NCI-H69 (cell line): ENCODE measurements at regions not wholly inside any gene's neighbourhood (a gene's known extent, or its start where the extent isn't known, plus 50 kb on each side); places are given as distances from the start of the nearest gene placed in this dataset.

ENCODE experiments used
- DNase-seq: peaks from one replicate; lab custom pipeline; 2025; lab: John Stamatoyannopoulos, UW

DNA sequence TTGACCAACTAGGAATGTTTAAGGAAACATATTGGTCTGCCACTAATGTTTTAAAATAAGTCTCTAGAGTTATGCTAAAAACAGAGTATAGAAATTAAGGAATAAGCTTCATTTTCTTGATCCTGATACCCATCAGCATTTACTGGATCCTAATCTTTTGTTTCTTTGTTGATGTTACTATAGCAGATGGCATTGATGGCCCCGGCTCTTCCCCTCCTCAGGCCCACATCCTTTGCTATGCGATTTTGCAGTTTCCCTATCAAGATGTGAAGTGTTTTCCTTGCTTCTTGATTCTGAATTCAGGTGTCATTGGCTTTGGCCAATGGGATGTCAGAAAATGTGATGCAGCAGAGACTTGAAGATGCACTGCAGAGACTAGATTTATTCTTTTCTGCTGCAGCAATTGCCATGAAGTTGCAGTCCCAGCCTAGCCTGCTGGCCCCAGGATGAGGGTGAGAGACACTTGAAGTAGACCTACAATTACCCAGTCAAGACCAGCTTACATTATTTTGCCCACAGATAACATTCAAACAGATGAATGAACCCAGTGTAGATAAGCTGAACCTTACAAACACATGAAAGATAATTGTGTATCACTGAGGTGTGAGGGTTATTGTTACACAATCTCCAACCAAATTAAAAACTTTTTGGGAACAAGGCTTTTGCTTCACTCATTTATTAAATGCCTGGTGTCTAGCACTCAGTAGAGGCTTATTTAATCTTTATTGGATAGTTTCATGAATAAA, 115.2 kb upstream of the ITGA4 start:
- DNase-seq = no peak

DNA sequence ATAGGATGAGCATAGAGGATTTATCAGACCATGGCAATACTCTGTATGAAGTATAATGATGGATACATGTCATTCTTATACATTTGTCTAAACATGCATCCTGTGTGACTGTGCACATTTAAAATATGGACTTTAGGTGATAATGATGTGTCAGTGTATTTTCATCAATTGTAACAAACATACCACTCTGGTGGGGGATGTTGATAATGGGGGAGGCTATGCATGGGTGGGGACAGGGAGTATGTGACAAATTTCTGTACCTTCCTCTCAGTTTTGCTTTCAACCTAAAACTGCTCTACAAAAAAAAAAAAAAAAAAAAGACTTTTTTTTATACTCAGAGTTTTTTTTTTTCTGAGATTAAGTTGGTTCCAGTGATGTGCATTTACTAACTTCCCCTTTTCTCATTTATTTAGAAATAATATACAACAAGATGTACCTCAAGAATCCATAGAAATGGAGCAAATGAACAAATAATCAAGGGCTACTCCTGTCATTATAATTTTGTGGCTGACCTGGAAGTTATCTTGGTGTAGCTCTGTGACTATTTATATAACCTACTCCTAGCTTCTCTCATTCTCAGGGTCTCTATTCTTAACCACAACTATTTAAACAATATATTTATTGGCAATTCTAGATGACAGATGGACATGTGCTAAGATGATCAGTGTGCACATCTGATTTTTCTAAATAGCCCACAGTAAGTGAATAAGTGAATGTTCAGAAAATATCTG, 108.9 kb upstream of the ITGA4 start:
- no peak for DNase-seq

DNA sequence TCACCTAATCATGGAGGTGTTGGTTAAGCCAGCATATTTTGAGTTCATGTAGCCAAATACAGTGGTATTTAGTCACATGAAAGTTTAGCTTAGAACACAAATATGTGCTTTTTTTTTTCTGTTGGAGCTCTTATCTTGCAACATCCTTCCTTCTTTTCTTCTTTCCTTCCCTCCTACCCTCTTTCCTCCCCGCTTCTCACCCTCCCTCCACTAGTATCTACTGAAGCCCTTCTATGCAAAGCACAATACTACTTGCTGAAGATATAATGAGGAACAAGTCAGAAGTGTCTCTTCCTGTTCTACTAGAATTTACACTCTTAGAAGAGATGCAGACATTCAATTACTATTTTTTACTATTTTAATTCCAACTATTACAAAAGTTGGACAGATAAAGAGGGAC, 105.0 kb upstream of the ITGA4 start:
- no peak for DNase-seq

DNA sequence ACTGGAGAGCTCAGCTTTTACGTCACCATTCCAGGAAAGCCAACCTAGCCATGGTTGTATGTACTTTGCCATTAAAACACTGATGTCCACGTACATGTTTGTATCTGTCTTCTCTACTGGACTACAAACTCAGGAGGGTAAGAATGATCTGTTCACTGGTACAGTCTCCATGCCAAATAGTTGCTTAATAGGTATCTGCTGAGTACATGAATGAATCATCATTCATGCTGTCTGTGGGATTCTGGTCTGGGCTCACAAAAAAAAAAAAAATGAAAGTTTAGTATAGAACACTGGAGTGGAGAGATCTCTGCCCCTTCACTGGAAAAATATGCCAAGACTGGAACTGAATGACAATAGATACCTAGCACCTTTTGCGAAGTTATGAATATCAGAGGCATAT, 102.6 kb upstream of the ITGA4 start:
- no peak for DNase-seq

DNA sequence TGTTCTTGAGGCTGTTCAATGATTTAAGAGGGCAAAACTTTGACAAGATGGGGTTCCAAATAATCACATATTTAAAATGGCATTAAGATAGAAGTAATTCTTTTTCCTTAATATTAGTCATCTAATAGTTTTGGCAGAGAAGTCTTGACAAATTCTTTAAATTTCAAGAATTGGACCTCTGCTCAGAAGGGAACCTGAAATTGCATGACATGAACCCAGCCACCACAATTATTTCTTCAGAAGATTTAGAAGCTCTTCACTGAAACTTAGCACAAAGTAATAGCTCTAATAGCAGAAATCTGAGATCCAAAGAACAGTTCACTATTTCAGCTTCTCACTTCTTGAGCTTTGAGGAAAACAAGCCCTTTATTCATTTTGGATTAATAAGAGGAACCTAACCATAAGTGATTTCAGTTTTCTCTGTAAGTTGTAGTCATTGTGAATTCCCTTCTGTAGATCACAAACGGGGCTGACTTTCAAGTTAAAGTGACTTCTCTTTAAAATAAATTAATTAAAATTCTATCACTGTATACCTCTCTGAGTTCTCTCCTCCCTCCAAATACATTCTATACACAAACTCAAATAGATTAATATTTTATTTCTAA, 100.6 kb upstream of the ITGA4 start:
- DNase-seq = no peak

DNA sequence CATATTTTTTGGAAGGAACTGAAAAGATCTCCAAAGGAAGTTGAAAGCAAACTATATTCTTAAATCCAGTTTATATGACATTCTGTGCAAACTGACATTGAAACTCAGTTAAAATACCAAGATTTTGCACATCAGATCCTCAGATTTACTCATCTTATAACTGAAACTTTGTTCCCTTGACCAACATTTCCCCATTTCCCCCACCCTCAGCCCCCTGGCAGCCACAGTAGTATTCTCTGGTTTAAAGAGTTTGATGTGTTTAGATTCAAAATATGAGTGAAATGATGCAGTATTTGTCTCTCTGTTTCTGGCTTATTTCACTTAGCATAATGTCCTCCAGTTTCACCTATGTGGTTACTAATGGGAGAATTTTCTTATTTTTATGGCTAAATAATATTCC, 99.2 kb upstream of the ITGA4 start:
- no peak for DNase-seq

DNA sequence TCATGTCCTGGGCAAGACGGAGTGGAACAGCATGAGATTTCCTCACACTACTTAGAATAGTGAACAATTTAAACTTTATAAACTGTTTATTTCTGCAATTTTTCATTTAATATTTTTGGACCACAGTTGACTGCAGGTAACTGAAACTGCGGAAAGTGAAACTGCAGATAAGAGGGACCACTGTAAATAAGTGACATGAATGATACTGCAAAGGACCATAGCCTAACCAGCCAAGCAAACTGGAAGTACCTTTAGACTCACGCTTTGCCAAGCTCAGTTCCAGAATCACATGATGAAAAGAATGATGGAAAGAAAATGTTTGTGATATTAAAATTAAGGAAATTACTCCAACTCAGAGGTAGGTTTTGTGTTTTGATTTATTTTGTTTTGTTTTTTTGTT, 94.6 kb upstream of the ITGA4 start:
- no peak for DNase-seq

DNA sequence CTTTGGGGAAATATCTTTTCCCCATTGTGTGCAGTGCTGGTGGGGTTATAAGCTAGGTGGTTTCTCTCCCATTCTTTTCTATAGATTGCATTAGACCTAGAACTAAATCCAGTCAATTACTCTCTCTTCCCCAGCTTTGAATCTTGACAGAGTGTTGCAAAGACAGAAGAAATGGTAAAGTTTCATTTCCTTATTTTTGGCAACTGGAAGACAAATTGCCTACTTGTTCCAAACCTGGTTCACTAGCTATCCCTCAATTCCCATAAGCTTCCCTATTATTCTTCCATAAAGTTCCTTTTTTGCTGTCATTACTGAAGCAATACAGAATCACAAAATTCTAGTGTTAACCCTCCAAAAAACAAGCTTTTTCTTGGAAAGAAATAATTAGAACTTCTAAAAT, 94.0 kb upstream of the ITGA4 start:
- DNase-seq = no peak

DNA sequence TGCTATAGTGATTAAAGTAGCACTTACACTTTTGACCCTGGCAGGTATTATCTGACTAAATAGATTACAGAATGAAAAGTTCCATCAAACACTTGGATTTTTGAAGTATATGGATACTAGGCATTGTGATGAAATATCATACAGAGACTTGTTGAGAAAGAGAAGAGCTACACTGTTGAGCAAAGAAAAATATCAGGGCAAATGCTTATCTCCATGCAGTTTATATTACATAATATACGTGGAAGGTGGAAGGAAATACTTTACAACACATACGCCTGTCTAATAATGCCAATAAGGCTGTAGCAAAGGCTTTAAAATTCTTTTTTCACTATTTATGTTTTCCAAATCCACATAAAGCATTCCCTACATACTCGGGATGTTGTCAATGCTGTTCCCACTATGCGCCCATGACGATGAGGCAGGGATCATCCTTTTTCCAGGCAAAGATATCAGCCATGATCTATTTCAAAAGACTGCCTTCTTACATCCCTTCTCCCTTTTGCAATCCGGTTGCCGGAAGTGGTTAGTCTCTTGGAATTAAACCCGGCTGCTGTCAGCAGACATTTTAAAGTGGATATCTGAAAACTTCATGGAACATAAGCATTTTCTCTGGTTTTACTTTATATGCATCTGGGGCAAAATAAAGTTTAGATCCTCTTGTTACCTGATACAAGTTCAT, 92.6 kb upstream of the ITGA4 start:
- DNase-seq = no peak

DNA sequence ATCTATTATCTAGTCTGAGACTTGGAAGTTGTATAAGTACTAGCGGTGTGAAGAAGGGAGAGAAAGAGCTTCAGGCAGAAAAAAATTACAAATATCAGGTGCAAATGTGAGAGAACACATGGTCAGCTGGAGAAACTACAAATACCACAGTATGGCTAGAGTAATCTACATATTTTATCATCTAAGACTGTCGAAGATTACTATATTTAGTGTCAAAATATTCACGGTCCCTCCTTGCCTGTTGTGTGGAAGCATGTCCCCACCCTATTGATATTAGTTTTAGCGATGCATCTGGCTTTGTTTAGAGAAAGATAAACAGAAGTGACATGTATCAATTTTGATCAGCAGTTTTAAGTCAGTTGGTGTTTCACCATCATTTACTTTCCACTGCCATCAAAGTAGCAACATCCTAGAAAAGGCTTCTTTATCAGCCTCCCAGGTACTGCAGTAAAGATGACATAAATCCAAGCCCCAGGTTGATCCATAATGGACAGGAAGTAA, 90.5 kb upstream of the ITGA4 start:
- DNase-seq = peak; percentile 7

DNA sequence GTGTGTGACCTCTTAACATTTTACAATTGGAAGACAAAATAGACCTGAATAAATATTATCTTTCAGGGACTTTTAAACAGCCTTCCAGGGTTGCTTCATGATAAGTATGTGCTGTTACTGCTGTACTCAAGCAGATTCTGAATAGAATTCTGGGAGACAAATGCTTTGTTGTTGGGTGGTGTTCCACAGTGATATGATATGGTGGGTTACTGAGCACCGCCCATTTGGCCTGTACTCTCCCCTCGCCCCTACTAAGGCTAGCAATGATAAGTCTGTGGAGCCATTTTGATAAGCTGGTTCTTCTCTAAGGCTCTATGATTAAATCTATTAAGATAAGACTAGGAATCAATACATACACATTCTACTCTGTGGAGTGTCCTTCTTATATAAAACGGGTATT, 89.8 kb upstream of the ITGA4 start:
- no peak for DNase-seq

DNA sequence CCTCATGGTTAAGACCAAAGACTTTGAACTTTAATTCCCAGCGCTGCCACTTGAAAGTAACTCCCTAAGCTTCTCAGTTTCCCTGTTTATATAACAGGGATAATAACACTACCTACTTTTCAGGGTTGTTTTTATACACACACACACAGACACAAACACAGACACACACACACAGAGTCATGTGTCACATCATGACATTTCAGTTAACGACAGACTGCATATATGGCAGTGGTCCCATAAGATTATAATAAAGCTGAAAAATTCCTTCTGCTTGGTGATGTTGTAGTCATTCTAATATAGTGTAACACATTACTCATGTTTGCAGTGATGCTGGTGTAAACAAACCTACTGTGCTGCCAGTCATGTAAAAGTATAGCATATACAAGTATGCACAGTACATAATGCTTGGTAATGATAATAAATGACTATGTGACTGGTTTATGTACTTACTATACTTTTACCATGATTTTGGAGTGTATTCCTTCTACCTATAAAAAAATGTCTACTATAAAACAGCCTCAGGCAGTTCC, 89.2 kb upstream of the ITGA4 start:
- no peak for DNase-seq

DNA sequence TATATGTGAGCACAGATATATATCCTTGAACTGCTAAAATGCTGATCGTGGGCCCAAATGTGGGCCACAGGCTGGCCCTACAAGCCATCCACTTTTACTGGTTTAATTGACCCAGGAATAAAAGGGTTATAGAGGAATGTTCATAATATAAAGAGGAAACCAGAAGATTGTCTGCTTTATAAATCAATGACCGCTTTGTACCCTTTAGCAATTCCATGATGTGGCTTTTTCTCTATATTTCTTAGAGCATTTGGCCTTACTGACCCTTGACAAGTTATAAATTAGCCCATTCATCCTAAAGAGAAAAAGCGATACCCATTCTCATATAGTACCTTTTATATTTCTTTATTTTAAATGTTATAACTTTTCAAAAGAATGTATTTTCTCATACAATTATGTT, 87.1 kb upstream of the ITGA4 start:
- DNase-seq = no peak

DNA sequence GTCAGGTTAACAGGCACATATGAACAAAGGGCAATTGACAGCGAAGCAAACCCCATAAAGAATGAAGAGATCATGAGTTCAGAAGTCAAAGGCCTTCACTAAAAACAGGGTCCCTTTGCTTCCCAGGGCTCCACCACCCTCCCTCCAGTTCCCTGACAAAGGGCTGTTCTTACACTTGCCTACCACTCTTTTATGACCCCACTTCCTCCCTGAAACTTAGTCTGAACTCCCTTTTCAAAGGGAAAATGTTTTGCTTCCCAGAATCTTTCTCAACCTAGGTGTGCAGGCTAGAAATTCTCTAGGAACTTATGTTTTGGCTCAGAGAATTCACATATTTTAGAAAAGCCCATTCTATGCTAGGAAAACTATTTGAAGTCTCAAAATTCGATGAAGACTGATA, 86.0 kb upstream of the ITGA4 start:
- DNase-seq = no peak

DNA sequence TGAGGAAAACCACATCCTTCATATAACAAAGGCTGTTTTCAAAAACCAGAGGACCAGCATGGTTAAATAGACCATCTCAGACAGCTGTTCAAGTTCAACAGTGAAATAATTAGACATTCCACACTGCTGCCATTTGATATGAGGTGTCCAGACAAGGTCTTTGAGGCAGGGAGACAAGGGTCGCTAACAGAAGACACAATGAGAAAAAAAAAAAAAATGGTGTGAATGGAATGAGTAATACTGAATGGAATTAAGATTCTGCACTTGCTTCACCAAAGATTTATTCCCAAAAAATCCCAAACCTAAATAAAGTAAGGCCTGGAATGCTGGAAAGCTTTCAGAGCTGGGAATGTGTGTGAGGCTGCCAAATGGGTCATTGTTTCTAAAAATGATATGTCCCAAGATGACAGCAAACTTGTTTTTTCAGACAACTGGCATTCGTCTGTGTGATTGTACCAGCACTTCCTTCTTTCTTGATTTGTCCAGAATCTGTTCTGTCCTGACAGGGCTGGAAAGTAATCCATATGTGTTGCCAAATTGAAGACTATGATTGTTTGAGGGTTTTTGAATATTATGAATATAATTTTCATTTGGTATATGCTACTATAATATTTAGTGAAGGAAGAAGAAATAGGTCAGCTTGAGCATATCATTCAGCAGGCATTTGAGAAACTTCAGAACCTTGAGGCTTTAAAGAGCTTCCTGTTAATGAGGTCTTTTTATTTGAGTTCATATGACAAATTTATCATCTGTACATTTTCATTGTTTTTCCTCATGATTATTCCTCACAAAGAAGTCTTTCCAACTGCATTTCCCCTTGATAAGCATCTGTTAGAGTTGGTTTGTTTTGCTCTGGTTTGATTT, 85.2 kb upstream of the ITGA4 start:
- peak; percentile 62 for DNase-seq

DNA sequence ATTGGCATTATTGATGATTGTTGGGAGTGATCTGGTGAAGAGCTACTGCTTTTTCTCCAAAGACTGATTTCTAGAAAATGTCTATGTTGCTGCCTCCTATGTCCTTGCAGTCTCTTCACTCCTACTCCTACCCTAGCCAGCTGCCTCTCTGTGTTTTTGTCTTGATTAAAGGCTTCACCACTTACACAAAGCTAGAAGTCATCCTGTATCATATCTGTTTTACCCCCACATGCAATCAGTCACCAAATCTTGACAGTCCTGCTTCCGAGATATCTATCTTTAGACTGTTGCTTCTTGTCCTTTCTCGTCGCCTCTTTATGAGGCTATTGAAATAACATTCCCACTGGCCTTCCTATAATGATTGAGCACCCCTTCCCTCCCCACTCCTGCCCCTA, 84.5 kb upstream of the ITGA4 start:
- no peak for DNase-seq

DNA sequence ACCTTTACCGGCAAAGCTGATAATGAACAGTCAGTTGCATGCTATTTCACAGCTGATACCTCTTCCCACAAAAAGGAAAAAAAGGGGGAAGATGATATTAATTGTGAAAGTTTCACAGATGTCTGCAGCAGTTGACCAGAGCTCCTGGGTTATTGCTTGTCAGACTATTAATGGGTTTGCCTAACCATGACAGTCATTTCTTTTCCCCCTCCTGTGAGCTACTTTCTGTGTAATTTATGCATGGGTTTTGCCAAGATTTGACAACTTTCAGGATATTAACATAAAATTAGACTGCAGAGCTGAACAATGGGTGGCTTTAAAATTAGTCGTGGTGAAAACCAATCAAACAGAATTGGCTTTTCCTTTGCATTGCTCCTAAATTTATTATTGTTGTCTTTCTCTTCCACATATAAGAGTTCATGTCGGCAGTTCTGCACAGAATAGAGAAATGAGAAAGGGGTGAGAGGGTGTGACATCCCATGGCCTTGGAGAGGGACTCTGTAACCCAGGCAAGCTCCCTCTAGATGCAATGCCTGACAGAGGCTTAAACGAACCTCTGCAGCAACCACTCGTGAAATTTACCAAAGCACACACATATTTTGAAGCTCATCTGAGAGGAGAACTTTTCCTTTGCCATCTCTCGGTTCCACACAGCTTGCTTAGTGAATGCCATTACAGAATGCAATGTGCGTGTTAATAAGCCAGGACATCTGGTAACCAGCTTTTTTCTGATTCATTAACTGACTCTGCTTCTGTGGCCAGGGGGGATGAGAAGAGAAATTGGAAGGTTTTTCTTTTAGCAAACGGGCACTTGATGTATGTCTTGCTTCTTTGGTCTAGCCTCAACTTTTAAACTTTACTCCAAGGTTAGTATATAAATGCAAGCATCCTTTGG, 82.2 kb upstream of the ITGA4 start:
- no peak for DNase-seq

DNA sequence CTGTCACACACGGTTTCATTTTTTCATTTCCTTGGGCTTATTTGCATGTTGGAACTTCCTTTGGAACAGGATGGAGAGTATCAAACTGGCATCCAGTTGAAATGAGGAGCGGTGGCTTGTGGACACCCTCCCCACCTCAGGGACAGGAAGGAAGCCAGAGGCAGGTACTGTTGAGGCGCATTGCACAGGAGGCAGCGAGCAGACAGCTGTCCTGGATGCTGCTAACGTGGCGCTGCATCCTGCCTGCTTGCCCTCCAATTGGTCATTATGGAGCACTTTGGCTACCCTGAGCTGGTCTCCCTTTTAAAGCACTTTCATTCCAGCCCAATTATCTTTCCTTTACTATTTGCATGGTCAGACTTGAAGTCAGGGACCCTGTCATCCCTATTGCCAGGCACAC, 80.7 kb upstream of the ITGA4 start:
- peak; percentile 16 for DNase-seq

DNA sequence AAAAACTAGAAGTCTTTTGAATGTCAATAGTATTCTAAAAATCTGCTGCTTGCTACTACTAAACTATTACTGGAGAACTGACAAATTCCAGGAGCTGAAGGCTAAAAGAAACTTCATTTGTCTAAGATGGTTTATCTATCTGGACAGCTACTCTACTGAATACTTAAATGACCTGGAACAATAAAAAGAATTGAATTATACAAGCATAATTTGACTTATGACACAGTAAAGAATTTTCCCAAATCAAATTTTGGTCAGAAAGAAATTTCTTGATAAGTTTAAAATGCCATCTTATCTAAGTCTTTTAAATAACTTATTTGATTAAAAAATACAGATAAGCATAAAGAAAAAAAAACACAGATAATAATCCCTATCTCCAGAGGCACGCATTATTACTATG, 80.2 kb upstream of the ITGA4 start:
- DNase-seq = no peak

DNA sequence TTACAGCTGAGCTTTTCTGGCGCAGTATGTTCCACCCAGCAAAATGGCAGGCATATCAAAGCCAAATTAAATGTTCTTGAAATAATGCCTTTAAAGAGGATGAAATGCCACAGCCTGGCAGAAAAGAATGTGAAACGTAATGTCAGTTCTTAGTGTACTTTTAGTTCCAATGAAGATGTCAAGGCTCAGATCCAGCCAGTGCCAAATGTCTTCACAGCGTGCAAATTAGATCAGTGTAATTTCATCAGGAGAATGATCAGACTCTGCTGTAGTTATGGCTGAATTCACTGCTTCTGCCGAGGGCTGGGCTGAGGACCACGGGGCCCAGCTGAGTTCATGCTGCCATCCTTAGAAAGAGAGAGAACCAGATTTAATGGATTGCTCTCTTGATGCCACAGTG, 78.7 kb upstream of the ITGA4 start:
- DNase-seq = no peak
